H9 (cell line): ENCODE measurements at regions not wholly inside any gene's neighbourhood (a gene's known extent, or its start where the extent isn't known, plus 50 kb on each side); places are given as distances from the start of the nearest gene placed in this dataset.

Experiments used
- DNase-seq: peaks from one replicate; pipeline ENCODE4 v3.0.0-alpha.2; 2017
- H2AFZ ChIP-seq: one replicate; pipeline ENCODE4 v1.6.1; 2013; ENCODE audit warnings: mild to moderate bottlenecking, low read length, control low read depth, moderate library complexity
- H2AK5ac ChIP-seq: 2 replicates; pipeline ENCODE4 v1.6.1; 2013; ENCODE audit warnings: low read length, control low read depth, mixed read lengths; ENCODE audit not compliant: insufficient read length
- H2BK120ac ChIP-seq: one replicate; pipeline ENCODE4 v1.6.1; 2013; ENCODE audit warnings: low read depth, mild to moderate bottlenecking, low read length, control low read depth, inconsistent platforms; ENCODE audit not compliant: poor library complexity, severe bottlenecking
- H2BK12ac ChIP-seq: 2 replicates; pipeline ENCODE4 v1.6.1; 2013; ENCODE audit warnings: low read length, control low read depth, mixed read lengths, low read depth; ENCODE audit not compliant: insufficient read length
- H2BK15ac ChIP-seq: 2 replicates; pipeline ENCODE4 v1.6.1; 2013; ENCODE audit warnings: low read depth, low read length, control low read depth
- H2BK20ac ChIP-seq: one replicate; pipeline ENCODE4 v1.6.1; 2013; ENCODE audit warnings: low read depth, mild to moderate bottlenecking, low read length, control low read depth, inconsistent platforms; ENCODE audit not compliant: poor library complexity, severe bottlenecking
- H2BK5ac ChIP-seq: 2 replicates; pipeline ENCODE4 v1.6.1; 2013; ENCODE audit warnings: low read length, control low read depth, mixed read lengths; ENCODE audit not compliant: insufficient read length
- H3K14ac ChIP-seq: 2 replicates; pipeline ENCODE4 v1.6.1; 2013; ENCODE audit warnings: low read length, control low read depth; ENCODE audit not compliant: insufficient read depth
- H3K18ac ChIP-seq: 2 replicates; pipeline ENCODE4 v1.6.1; 2013; ENCODE audit warnings: low read depth, mild to moderate bottlenecking, mixed read lengths, low read length, control low read depth; ENCODE audit not compliant: insufficient read length
- H3K23ac ChIP-seq: 2 replicates; pipeline ENCODE4 v1.6.1; 2013; ENCODE audit warnings: low read length, control low read depth, mixed read lengths, low read depth; ENCODE audit not compliant: insufficient read length
- H3K23me2 ChIP-seq: 2 replicates; pipeline ENCODE4 v1.6.1; 2013; ENCODE audit warnings: low read depth, mild to moderate bottlenecking, mixed read lengths, low read length, control low read depth; ENCODE audit not compliant: insufficient read length, poor library complexity, severe bottlenecking
- H3K27ac ChIP-seq: 2 replicates; pipeline ENCODE4 v1.5.1; 2013; ENCODE audit warnings: low read length, control low read depth, mixed read lengths, low read depth; ENCODE audit not compliant: insufficient read length
- H3K27me3 ChIP-seq: 2 replicates; pipeline ENCODE4 v1.6.1; 2013; ENCODE audit warnings: low read length, control low read depth, inconsistent platforms; ENCODE audit not compliant: insufficient read depth
- H3K4ac ChIP-seq: 2 replicates; pipeline ENCODE4 v1.6.1; 2013; ENCODE audit warnings: low read depth, mild to moderate bottlenecking, control low read depth, inconsistent platforms, low read length, moderate library complexity
- H3K4me1 ChIP-seq: 2 replicates; pipeline ENCODE4 v1.6.1; 2013; ENCODE audit warnings: low read length, control low read depth, inconsistent platforms; ENCODE audit not compliant: insufficient read depth
- H3K4me2 ChIP-seq: 2 replicates; pipeline ENCODE4 v1.6.1; 2013; ENCODE audit warnings: low read length, control low read depth, mixed read lengths; ENCODE audit not compliant: insufficient read length, insufficient read depth
- H3K56ac ChIP-seq: 2 replicates; pipeline ENCODE4 v1.6.1; 2013; ENCODE audit warnings: low read depth, mild to moderate bottlenecking, mixed read lengths, low read length, control low read depth; ENCODE audit not compliant: insufficient read length
- H3K79me1 ChIP-seq: 2 replicates; pipeline ENCODE4 v1.6.1; 2013; ENCODE audit warnings: low read depth, mild to moderate bottlenecking, moderate library complexity, low read length, control low read depth, inconsistent platforms; ENCODE audit not compliant: insufficient read depth, poor library complexity, severe bottlenecking
- H3K79me2 ChIP-seq: 2 replicates; pipeline ENCODE4 v1.6.1; 2013; ENCODE audit warnings: low read length, control low read depth, inconsistent platforms; ENCODE audit not compliant: insufficient read depth
- H3K9ac ChIP-seq: 2 replicates; pipeline ENCODE4 v1.6.1; 2013; ENCODE audit warnings: low read length, control low read depth, mixed read lengths; ENCODE audit not compliant: insufficient read length; ENCODE audit errors: extremely low read depth
- H3K9me3 ChIP-seq: one replicate; pipeline ENCODE4 v1.6.1; 2013; ENCODE audit warnings: low read depth, low read length, inconsistent platforms; ENCODE audit not compliant: control insufficient read depth
- H3T11ph ChIP-seq: one replicate; pipeline ENCODE4 v1.6.1; 2013; ENCODE audit warnings: mild to moderate bottlenecking, low read length, control low read depth, inconsistent platforms
- H4K20me1 ChIP-seq: one replicate; pipeline ENCODE4 v1.6.1; 2013; ENCODE audit not compliant: control insufficient read depth, insufficient read length, insufficient read depth
- H4K5ac ChIP-seq: 2 replicates; pipeline ENCODE4 v1.6.1; 2013; ENCODE audit warnings: low read depth, mild to moderate bottlenecking, mixed read lengths, low read length, control low read depth; ENCODE audit not compliant: insufficient read length
- H4K8ac ChIP-seq: replicated peaks from 2 replicates; pipeline ENCODE4 v1.6.1; 2013; ENCODE audit warnings: low read length, control low read depth, mixed read lengths, low read depth; ENCODE audit not compliant: insufficient read length
- H4K91ac ChIP-seq: 2 replicates; pipeline ENCODE4 v1.6.1; 2013; ENCODE audit warnings: low read depth, mild to moderate bottlenecking, moderate library complexity, mixed read lengths, low read length, control low read depth; ENCODE audit not compliant: insufficient read length
- H3K27ac Mint-ChIP-seq, 3 experiments: 2 replicates in 2 of 3; 3 replicates in 1 of 3; pipeline ENCODE4 v1.8.0; 2020 to 2021; ENCODE audit warnings: mixed read lengths in 3 of 3, mild to moderate bottlenecking in 1 of 3, moderate library complexity in 1 of 3
- H3K27me3 Mint-ChIP-seq: 2 replicates; pipeline ENCODE4 v1.8.0; 2021; ENCODE audit warnings: low read depth, mild to moderate bottlenecking, moderate library complexity, mixed read lengths
- H3K36me3 Mint-ChIP-seq, 3 experiments: 2 replicates in 2 of 3; 3 replicates in 1 of 3; pipeline ENCODE4 v1.8.0; 2020 to 2021; ENCODE audit warnings: low read depth in 3 of 3, mixed read lengths in 3 of 3; ENCODE audit not compliant: insufficient read depth in 1 of 3
- H3K4me1 Mint-ChIP-seq, 2 experiments: 2 replicates each; pipeline ENCODE4 v1.8.0; 2020; ENCODE audit warnings: mixed read lengths in 2 of 2
- H3K4me3 Mint-ChIP-seq, 2 experiments: 2 replicates in 1 of 2; 3 replicates in 1 of 2; pipeline ENCODE4 v1.8.0; 2020 to 2021; ENCODE audit warnings: mild to moderate bottlenecking in 2 of 2, mixed read lengths in 2 of 2, moderate library complexity in 1 of 2
- H3K9me3 Mint-ChIP-seq, 2 experiments: 2 replicates in 1 of 2; 3 replicates in 1 of 2; pipeline ENCODE4 v1.8.0; 2020; ENCODE audit warnings: mild to moderate bottlenecking in 2 of 2, mixed read lengths in 2 of 2, moderate library complexity in 1 of 2
- CTCF ChIP-seq: fragments of 200-600 bp; sonication (generic); conservative IDR thresholded peaks from 3 replicates; pipeline ENCODE4 v1.8.0; 2021; ENCODE audit warnings: antibody characterized with exemption, mild to moderate bottlenecking
- WGBS: extraction: QIAGEN DNeasy Blood & Tissue Kit; methylation state at CpG from one replicate; pipeline ENCODE4 v1.1.7; 2013; ENCODE audit warnings: missing lambda C conversion rate, low lambda C conversion rate, mixed read lengths; ENCODE audit not compliant: insufficient read length; ENCODE audit errors: extremely low coverage; 5-methylcytosine and 5-hydroxymethylcytosine counted together

GRCh38 chr2:181372646-181373040, 84.5 kb upstream of the ITGA4 start:
- Histone ChIP-seq H3K14ac (no peak overlapping the region), H3K79me2 (no peaks in the 10 kb centered on the region), H4K5ac (no peak overlapping the region), H2BK12ac (no peak overlapping the region), H4K91ac (no peak overlapping the region), H3K18ac (no peak overlapping the region), H3K4me2 (no peak overlapping the region), H3K27me3 (no peaks in the 10 kb centered on the region), H3K23ac (no peak overlapping the region), H3K27ac (no peak overlapping the region), H2AFZ (no peak overlapping the region), H2BK15ac (no peak overlapping the region), H3K4me1 (no peaks in the 10 kb centered on the region), H3K79me1 (no peaks in the 10 kb centered on the region), H3K23me2 (no peaks in the 10 kb centered on the region), H3K9me3 (no peaks in the 10 kb centered on the region), H3T11ph (no peak overlapping the region), H2BK120ac (no peak overlapping the region), H4K8ac (no peak overlapping the region), H2BK5ac (no peak overlapping the region), H3K56ac (no peak overlapping the region), H2AK5ac (no peak overlapping the region), H2BK20ac (no peak overlapping the region), H3K4ac (no peak overlapping the region), H4K20me1 (no peaks in the 10 kb centered on the region), H3K9ac (no peak overlapping the region)
- no peak overlapping the region for H3K27ac Mint-ChIP-seq
- H3K27me3 Mint-ChIP-seq = no peaks in the 10 kb centered on the region
- no peaks in the 10 kb centered on the region for H3K36me3 Mint-ChIP-seq
- H3K9me3 Mint-ChIP-seq = no peaks in the 10 kb centered on the region
- no CpG with 5 or more reads among the region's 3 CpGs for WGBS
- no peak for TF ChIP-seq CTCF
- no peak for DNase-seq
- no peaks in the 10 kb centered on the region; a peak in 1 of 4 replicates for H3K4me1 Mint-ChIP-seq
- H3K4me3 Mint-ChIP-seq = no peak overlapping the region
